Superior temporal gyrus (tissue), 1 donor: ENCODE measurements at regions not wholly inside any gene's neighbourhood (a gene's known extent, or its start where the extent isn't known, plus 50 kb on each side); places are given as distances from the start of the nearest gene placed in this dataset.
"Not testable (repeated sequence)": the region's sequence is repeated elsewhere in the genome, so short reads cannot be mapped to it uniquely, and the experiment has no call there.

Experiments
- DNase-seq: peaks from one replicate; pipeline ENCODE4 v3.0.0-alpha.2; 2016; ENCODE audit errors: extremely low spot score

GRCh38 chr12:72148709-72149108, 123.5 kb upstream of the TRHDE start:
- DNase-seq = no peak

- no peak for DNase-seq
Measured at GRCh38 chr12:72162875-72163274, 109.3 kb upstream of the TRHDE start.

- no peak for DNase-seq
Measured at GRCh38 chr12:72168851-72169250, 103.3 kb upstream of the TRHDE start.

- DNase-seq = no peak
Measured at GRCh38 chr12:72173974-72174373, 98.2 kb upstream of the TRHDE start.

GRCh38 chr12:72178244-72178643, 93.9 kb upstream of the TRHDE start:
- no peak for DNase-seq

GRCh38 chr12:72178871-72179270, 93.3 kb upstream of the TRHDE start:
- DNase-seq = no peak

- no peak for DNase-seq
Measured at GRCh38 chr12:72179841-72180240, 92.3 kb upstream of the TRHDE start.

GRCh38 chr12:72184971-72185533, 87.1 kb upstream of the TRHDE start:
- not testable (repeated sequence) for DNase-seq

GRCh38 chr12:72189266-72189665, 82.9 kb upstream of the TRHDE start:
- DNase-seq = no peak

- no peak for DNase-seq
Measured at GRCh38 chr12:72191761-72192160, 80.4 kb upstream of the TRHDE start.

GRCh38 chr12:72197790-72198189, 74.4 kb upstream of the TRHDE start:
- no peak for DNase-seq

- no peak for DNase-seq
Measured at GRCh38 chr12:72201457-72201856, 70.7 kb upstream of the TRHDE start.

- no peak for DNase-seq
Measured at GRCh38 chr12:72203764-72204335, 68.3 kb upstream of the TRHDE start.

GRCh38 chr12:72207079-72207478, 65.1 kb upstream of the TRHDE start:
- DNase-seq = no peak

- peak; percentile 67 for DNase-seq
Measured at GRCh38 chr12:72207486-72208409, 64.4 kb upstream of the TRHDE start.

- no peak for DNase-seq
Measured at GRCh38 chr12:72209086-72209485, 63.1 kb upstream of the TRHDE start.

GRCh38 chr12:72214163-72214562, 58.0 kb upstream of the TRHDE start:
- no peak for DNase-seq

GRCh38 chr12:72215287-72215686, 56.9 kb upstream of the TRHDE start:
- not testable (repeated sequence) for DNase-seq

- no peak for DNase-seq
Measured at GRCh38 chr12:72219937-72220336, 52.2 kb upstream of the TRHDE start.
